Activated CD4-positive, alpha-beta memory T cell treated with anti-CD3 and anti-CD28 coated beads, Interleukin-2, amount 10 ng/mL, durations not matched to agents 7 days and 5 days (primary cell): ENCODE measurements at regions not wholly inside any gene's neighbourhood (a gene's known extent, or its start where the extent isn't known, plus 50 kb on each side); places are given as distances from the start of the nearest gene placed in this dataset.
"Not testable (repeated sequence)": the region's sequence is repeated elsewhere in the genome, so short reads cannot be mapped to it uniquely, and the experiment has no call there.

Experiments
- CTCF ChIA-PET: fragments of 350-600 bp; sonication (Branson Sonifier 250); formaldehyde crosslinking; loops from one replicate; lab custom pipeline; 2021; ENCODE audit warnings: antibody characterized with exemption, inconsistent platforms; lab: Charles Lee
- POLR2A ChIA-PET: fragments of 350-600 bp; sonication (Branson Sonifier 250); formaldehyde crosslinking; loops from one replicate; lab custom pipeline; 2021; ENCODE audit warnings: antibody characterized with exemption; lab: Charles Lee
- DNase-seq: peaks from one replicate; pipeline ENCODE4 v3.0.0-alpha.2; 2020
- H3K27ac Mint-ChIP-seq: one replicate; pipeline ENCODE4 v1.8.0; 2021; ENCODE audit warnings: mild to moderate bottlenecking, mixed read lengths
- H3K27me3 Mint-ChIP-seq: one replicate; pipeline ENCODE4 v1.8.0; 2021; ENCODE audit warnings: mixed read lengths
- H3K36me3 Mint-ChIP-seq: one replicate; pipeline ENCODE4 v1.8.0; 2021; ENCODE audit warnings: low read depth, mixed read lengths
- H3K4me1 Mint-ChIP-seq: one replicate; pipeline ENCODE4 v1.8.0; 2021; ENCODE audit warnings: mixed read lengths
- H3K4me3 Mint-ChIP-seq: one replicate; pipeline ENCODE4 v1.8.0; 2021; ENCODE audit warnings: mild to moderate bottlenecking, mixed read lengths
- H3K9me3 Mint-ChIP-seq: one replicate; pipeline ENCODE4 v1.8.0; 2021; ENCODE audit warnings: mixed read lengths

DNA sequence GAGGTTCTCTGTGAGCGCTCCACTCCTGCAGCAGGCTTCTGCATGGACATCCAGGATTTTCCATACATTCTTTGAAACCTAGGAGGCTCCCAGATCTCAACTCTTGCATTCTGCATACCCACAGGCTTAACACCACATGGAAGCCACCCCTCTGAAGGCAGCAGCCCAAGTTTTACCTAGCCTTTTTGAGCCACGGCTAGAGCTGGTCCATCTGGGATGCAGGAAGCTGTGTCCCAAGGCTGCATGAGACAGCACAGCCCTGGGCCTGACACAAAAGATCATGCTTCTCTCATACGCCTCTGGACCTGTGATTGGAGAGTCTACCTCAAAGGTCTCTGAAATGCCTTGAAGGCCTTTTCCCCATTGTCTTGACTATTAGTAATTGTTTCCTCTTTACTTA lies 53.6 kb upstream of the RPRM start:
- DNase-seq: no peak
- no peak overlapping the region for H3K27ac Mint-ChIP-seq
- no peaks in the 10 kb centered on the region for H3K4me1 Mint-ChIP-seq
- no peaks in the 10 kb centered on the region for H3K36me3 Mint-ChIP-seq
- ChIA-PET CTCF (no interaction called here), POLR2A (no interaction called here)
- peaks cover 4% of the 10 kb centered on the region for H3K27me3 Mint-ChIP-seq
- no peak overlapping the region for H3K4me3 Mint-ChIP-seq
- peaks cover 3% of the 10 kb centered on the region for H3K9me3 Mint-ChIP-seq

DNA sequence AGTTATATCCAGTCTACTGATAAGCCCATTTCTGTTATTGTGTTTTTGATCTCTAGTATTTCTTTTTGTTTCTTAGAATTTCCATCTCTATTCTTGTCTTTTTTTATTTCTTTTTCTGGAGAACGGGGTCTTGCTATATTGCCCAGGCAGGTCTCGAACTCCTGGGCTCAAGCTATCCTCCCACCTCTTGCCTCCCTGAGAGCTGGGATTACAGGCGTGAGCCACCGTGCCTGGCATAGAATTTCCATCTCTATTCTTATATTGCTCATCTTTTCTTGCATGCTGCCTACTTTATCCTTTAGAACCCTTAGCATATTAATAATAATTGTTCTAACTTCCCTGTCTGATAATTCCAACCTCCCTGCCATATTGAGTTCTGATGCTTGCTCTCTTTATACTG lies 55.2 kb upstream of the RPRM start:
- H3K36me3 Mint-ChIP-seq, H3K27me3 Mint-ChIP-seq, DNase-seq, POLR2A ChIA-PET, H3K9me3 Mint-ChIP-seq, H3K27ac Mint-ChIP-seq, H3K4me1 Mint-ChIP-seq, H3K4me3 Mint-ChIP-seq, CTCF ChIA-PET: not testable (repeated sequence)

DNA sequence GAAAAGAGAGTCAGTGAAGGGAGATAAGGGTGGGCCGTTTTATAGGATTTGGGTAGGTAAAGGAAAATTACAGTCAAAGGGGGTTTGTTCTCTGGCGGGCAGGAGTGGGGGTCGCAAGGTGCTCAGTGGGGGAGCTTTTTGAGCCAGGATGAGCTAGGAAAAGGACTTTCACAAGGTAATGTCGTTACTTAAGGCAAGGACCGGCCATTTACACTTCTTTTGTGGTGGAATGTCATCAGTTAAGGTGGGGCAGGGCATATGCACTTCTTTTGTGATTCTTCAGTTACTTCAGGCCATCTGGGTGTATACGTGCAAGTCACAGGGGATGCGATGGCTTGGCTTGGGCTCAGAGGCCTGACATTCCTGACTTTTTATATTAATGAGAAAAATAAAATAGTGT lies 56.0 kb upstream of the RPRM start:
- DNase-seq, H3K36me3 Mint-ChIP-seq, H3K27ac Mint-ChIP-seq, POLR2A ChIA-PET, H3K4me1 Mint-ChIP-seq, CTCF ChIA-PET, H3K27me3 Mint-ChIP-seq, H3K4me3 Mint-ChIP-seq, H3K9me3 Mint-ChIP-seq: not testable (repeated sequence)

DNA sequence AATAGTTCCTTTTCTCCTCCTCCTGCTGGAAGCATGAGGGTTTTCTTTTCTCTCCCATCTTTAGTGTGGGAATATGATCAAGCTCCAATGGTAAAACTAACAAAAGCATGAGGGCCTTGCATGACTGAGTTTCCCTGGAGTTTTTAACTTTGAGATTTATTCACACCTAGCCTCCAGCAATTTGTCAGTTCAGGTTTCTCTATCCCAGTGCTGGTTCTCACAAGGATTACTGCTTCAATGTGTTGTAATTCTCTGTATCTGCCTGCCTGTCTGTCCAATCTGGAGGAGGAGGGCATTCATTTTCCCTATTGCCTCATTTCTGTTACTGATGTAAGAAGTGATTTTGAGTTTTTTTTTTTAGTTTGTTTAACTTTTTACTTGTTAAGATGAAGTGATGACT lies 57.6 kb upstream of the RPRM start:
- no peaks in the 10 kb centered on the region for H3K27me3 Mint-ChIP-seq
- H3K9me3 Mint-ChIP-seq: peaks cover 11% of the 10 kb centered on the region
- no peak overlapping the region for H3K4me3 Mint-ChIP-seq
- DNase-seq: no peak
- POLR2A ChIA-PET: no interaction called here
- H3K36me3 Mint-ChIP-seq: peaks cover under 1% of the 10 kb centered on the region
- CTCF ChIA-PET: no interaction called here
- H3K4me1 Mint-ChIP-seq: no peaks in the 10 kb centered on the region
- no peak overlapping the region for H3K27ac Mint-ChIP-seq

DNA sequence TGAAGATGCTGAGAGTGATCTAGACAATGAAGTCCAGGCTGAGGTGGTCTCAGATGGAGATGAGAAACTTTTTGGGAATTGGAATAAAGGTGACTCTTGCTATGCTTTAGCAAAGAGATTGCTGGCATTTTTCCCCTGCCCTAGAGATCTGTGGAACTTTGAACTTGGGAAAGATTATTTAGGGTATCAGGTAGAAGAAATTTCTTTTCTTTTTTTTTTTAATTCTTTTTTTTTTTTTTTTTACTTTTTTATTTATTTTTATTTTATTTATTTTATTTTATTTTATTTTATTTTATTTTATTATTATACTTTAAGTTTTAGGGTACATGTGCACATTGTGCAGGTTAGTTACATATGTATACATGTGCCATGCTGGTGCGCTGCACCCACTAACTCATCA lies 59.5 kb upstream of the RPRM start:
- CTCF ChIA-PET, H3K36me3 Mint-ChIP-seq, H3K4me3 Mint-ChIP-seq: not testable (repeated sequence)

DNA sequence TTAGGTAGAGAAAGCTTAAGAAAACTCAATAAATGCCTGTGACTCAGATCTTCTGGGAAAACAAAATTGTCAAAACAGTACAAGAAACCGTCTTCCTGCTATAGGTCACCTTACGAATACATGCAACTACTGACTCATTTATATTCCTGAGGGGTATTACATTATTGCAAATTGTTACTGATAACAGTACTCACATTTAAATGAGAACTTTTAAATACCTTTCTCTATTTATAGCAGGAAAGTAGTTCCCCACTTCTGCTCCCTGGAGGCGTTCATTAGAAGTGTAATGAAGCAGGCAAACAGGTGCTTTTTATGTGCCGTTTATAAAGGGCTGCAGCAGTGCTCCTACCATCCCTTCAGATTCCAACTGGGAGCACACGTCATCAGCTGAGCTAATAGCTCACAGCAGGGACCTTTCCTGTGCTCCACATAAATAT lies 65.1 kb upstream of the RPRM start:
- peaks cover 12% of the 10 kb centered on the region for H3K4me1 Mint-ChIP-seq
- peaks cover 3% of the 10 kb centered on the region for H3K36me3 Mint-ChIP-seq
- ChIA-PET POLR2A (no interaction called here), CTCF (no interaction called here)
- peaks cover 9% of the 10 kb centered on the region for H3K9me3 Mint-ChIP-seq
- no peak for DNase-seq
- no peak overlapping the region for H3K4me3 Mint-ChIP-seq
- no peaks in the 10 kb centered on the region for H3K27me3 Mint-ChIP-seq
- H3K27ac Mint-ChIP-seq: no peak overlapping the region

More for the DNA sequence above, 59.5 kb upstream of the RPRM start:
- POLR2A ChIA-PET, H3K27me3 Mint-ChIP-seq, H3K27ac Mint-ChIP-seq, H3K4me1 Mint-ChIP-seq, DNase-seq: not testable (repeated sequence)
- H3K9me3 Mint-ChIP-seq: peaks cover 16% of the 10 kb centered on the region

DNA sequence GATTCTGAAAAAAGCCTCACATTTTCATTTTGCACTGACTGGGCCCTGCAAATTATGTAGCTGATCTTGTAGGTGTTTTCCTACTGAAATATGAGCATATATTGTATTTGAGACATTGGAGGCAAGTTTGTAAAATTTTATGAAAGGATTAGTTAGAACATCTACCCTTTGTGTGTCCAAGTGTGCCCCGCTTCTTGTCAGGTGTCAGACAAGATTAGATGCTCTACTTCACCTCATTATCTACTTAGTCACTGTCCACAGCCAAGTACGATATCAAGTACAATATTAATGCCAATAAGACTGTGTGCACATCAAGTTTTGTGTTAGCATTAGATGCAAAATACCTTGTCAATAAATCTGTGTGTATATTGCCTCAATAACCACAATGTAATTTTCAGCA lies 67.8 kb upstream of the RPRM start:
- H3K4me1 Mint-ChIP-seq: peaks cover 12% of the 10 kb centered on the region
- ChIA-PET POLR2A (no interaction called here), CTCF (no interaction called here)
- DNase-seq: no peak
- no peak overlapping the region for H3K27ac Mint-ChIP-seq
- H3K27me3 Mint-ChIP-seq: no peaks in the 10 kb centered on the region
- H3K36me3 Mint-ChIP-seq: no peaks in the 10 kb centered on the region
- H3K4me3 Mint-ChIP-seq: no peak overlapping the region
- peaks cover 2% of the 10 kb centered on the region for H3K9me3 Mint-ChIP-seq

DNA sequence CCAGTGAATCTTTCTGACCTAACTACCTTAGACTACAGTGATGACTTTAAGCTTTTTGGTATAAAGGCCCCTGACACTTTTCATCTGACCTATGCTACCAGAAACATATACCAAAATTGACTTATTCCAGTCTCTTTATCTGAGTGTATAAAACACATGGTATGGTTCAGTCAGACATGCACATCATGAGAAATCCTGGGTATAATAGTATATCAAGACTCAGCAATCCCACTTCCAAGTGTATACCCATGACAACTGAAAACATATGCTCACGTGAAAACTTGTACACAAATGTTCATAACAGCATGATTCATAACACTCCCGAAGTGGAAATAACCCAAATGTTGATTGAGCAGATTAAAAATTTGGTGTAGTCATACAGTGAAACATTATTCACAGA lies 70.0 kb upstream of the RPRM start:
- POLR2A ChIA-PET: no interaction called here
- H3K27ac Mint-ChIP-seq: no peak overlapping the region
- H3K4me1 Mint-ChIP-seq: peaks cover 3% of the 10 kb centered on the region
- DNase-seq: no peak
- H3K9me3 Mint-ChIP-seq: no peaks in the 10 kb centered on the region
- no peaks in the 10 kb centered on the region for H3K36me3 Mint-ChIP-seq
- H3K4me3 Mint-ChIP-seq: no peak overlapping the region
- H3K27me3 Mint-ChIP-seq: no peaks in the 10 kb centered on the region
- CTCF ChIA-PET: no interaction called here

DNA sequence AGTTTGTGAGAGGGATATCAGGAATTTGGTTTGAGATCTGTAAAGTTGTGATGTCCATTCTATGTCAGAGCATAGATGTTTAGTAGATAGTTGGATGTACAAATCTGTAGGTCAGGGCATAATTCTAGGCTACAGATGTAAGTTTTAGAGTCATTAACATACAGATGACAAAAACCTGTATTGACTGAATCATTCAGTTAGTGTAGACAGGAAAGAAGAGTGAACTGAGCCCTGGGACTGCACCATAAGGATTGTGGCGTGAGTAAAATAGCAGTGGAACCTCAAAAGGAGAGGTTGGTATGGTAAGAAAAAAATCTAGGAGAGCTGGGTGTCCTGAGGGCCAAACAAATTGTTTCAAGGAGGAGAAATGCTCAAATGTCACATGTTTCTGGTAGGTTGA lies 73.1 kb upstream of the RPRM start:
- H3K36me3 Mint-ChIP-seq: no peaks in the 10 kb centered on the region
- no peak overlapping the region for H3K4me3 Mint-ChIP-seq
- CTCF ChIA-PET: no interaction called here
- H3K9me3 Mint-ChIP-seq: no peaks in the 10 kb centered on the region
- H3K27me3 Mint-ChIP-seq: no peaks in the 10 kb centered on the region
- no peak overlapping the region for H3K27ac Mint-ChIP-seq
- no peak for DNase-seq
- POLR2A ChIA-PET: no interaction called here
- no peaks in the 10 kb centered on the region for H3K4me1 Mint-ChIP-seq

DNA sequence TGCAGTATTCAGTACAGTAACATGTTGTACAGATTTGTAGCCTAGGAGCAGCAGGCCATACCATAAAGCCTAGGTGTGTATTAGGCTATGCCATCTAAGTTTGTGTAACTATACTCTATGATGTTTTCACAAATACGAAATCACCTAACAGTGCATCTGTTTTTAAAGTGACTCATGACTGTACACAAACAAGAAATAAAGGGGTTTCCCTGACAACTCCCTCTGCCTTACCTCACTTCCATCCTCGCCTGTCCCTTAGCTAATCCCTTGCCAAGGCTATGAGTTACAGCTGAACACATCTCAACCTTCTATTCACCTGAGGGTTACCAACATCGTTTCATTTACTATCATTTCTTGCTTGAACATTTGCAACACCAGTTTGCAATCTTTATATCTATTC lies 78.6 kb upstream of the RPRM start:
- H3K27me3 Mint-ChIP-seq: no peaks in the 10 kb centered on the region

DNA sequence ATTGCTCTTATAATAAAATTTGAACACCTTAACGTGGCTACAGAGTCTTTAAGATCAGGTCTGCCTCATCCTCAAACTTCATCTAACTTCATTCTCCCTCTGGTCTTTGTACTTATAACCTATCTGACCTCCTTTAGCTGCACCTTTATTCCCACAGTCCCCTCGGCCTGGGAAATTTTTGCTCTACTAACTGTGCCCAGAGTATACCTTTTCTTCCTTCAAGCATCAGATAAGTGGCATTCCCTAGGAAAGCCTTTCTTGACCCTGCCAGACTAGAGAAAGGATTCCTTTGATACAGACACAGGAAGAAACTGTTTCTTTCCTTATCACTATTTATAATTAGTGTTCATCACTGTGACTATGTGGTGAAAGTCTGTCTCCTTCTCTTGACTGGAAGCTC lies 79.2 kb upstream of the RPRM start:
- no peak overlapping the region for H3K4me3 Mint-ChIP-seq
- no peak overlapping the region for H3K27ac Mint-ChIP-seq
- no peaks in the 10 kb centered on the region for H3K4me1 Mint-ChIP-seq
- no peaks in the 10 kb centered on the region for H3K9me3 Mint-ChIP-seq
- POLR2A ChIA-PET: no interaction called here
- DNase-seq: no peak
- no peaks in the 10 kb centered on the region for H3K36me3 Mint-ChIP-seq
- H3K27me3 Mint-ChIP-seq: no peaks in the 10 kb centered on the region
- CTCF ChIA-PET: no interaction called here

More for the DNA sequence above, 78.6 kb upstream of the RPRM start:
- Mint-ChIP-seq H3K9me3 (no peaks in the 10 kb centered on the region), H3K4me3 (no peak overlapping the region), H3K36me3 (no peaks in the 10 kb centered on the region), H3K4me1 (no peaks in the 10 kb centered on the region), H3K27ac (no peak overlapping the region)
- DNase-seq: no peak
- ChIA-PET CTCF (no interaction called here), POLR2A (no interaction called here)

DNA sequence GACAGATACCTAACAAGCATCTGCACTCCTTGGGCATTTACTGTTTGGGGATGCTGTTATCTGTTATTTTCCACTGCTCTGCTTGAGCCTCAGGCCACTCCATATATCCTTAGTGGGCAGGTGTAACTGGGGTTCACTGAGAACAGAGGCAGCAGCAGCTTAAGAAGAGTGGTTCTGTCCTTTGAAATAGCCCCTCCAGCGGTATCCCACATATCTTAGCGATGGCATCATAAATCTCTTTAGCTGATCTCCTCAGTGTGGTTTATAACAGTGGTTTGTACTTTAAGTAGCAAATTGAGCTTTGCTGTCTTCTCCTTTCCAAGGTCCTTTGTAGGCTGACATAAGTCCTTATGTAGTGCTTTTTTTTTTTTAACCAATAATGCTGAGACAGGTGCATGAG lies 79.7 kb upstream of the RPRM start:
- Mint-ChIP-seq H3K9me3 (no peaks in the 10 kb centered on the region), H3K27ac (no peak overlapping the region), H3K36me3 (no peaks in the 10 kb centered on the region), H3K4me3 (no peak overlapping the region), H3K27me3 (no peaks in the 10 kb centered on the region), H3K4me1 (no peaks in the 10 kb centered on the region)
- ChIA-PET POLR2A (no interaction called here), CTCF (no interaction called here)
- no peak for DNase-seq

DNA sequence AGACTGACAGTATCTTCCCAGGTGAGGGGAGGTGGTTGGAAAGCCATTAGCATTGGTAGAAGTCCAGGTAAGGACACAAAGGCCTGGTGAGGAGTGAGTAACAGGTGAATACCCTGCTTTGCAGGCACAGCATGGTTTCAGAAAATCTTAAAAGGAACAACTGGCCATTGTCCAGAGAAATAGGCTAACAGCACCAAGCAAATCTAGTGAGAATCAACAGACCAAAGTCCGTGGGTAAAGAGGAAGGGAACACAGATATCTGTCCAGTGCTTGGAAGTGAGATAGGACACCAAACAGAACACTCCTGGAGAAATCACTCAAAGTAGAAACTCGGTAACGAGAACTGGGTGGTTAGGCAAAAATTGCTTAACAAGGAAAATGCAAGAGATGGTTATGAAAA lies 88.8 kb upstream of the RPRM start:
- no peaks in the 10 kb centered on the region for H3K27me3 Mint-ChIP-seq
- no peak for DNase-seq
- H3K9me3 Mint-ChIP-seq: no peaks in the 10 kb centered on the region
- no peaks in the 10 kb centered on the region for H3K36me3 Mint-ChIP-seq
- POLR2A ChIA-PET: no interaction called here
- no peaks in the 10 kb centered on the region for H3K4me1 Mint-ChIP-seq
- H3K27ac Mint-ChIP-seq: no peak overlapping the region
- no peak overlapping the region for H3K4me3 Mint-ChIP-seq
- CTCF ChIA-PET: no interaction called here

DNA sequence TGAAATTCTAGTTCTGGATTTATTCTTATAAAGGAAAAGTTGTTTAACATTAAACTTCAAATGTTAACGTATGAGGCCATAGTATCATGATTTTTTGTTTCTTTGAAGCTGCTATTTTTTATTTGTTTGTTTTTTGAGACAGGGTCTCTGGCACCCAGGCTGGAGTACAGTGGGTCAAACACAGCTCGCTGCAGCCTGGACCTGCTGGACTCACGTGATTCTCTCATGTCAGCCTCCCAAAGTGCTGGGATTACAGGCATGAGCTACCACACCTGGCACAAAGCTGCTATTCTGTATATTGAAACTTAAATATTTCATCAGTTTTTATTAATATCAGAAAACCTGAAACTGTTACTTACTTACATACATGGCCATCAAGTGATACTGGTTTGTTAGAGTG lies 89.5 kb upstream of the RPRM start:
- no peaks in the 10 kb centered on the region for H3K36me3 Mint-ChIP-seq
- CTCF ChIA-PET: no interaction called here
- H3K4me3 Mint-ChIP-seq: no peak overlapping the region
- no peak for DNase-seq
- H3K27ac Mint-ChIP-seq: no peak overlapping the region
- H3K4me1 Mint-ChIP-seq: no peaks in the 10 kb centered on the region
- no peaks in the 10 kb centered on the region for H3K9me3 Mint-ChIP-seq
- POLR2A ChIA-PET: no interaction called here
- H3K27me3 Mint-ChIP-seq: no peaks in the 10 kb centered on the region
